ENCODE measurements at regions not wholly inside any gene's neighbourhood (a gene's known extent, or its start where the extent isn't known, plus 50 kb on each side); places are given as distances from the start of the nearest gene placed in this dataset.

DNA sequence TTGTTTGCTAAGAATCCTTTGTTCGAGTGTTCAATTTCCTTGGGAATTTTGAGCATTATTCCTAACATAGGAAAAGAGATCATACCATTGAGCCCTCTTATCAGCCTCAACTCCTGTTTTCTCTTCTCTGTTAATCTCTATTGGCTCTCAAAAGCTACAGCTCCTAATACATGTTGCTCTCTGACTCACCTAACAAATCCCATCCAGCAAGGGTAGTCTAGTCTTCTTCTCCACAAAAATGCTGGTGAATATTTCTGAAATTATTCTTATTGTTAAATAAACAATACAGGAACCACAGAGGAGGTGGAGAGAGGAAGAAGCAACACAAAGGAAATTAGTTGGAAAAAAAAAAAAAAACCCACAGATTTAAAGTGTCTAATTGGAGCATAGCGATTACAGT lies 325.8 kb upstream of the NAALADL2 start:
- Histone ChIP-seq H4K20me1 (ENCODE audit: control insufficient read depth, extremely low read depth, insufficient read depth, low read length) (no peaks in the 10 kb centered on the region), H3K27me3 (ENCODE audit: control insufficient read depth, insufficient read depth, low read length) (no peaks in the 10 kb centered on the region), H3K79me2 (ENCODE audit: control insufficient read depth, insufficient read depth, low read length) (no peaks in the 10 kb centered on the region), H3K9me3 (ENCODE audit: control insufficient read depth, insufficient read depth, low read depth, low read length) (no peaks in the 10 kb centered on the region), H3K4me1 (ENCODE audit: control insufficient read depth, extremely low read depth, insufficient read depth, low read length) (no peaks in the 10 kb centered on the region), H3K4me3 (replicated peaks in 1 of 4; ENCODE audit: control extremely low read depth in 1 of 4, insufficient read depth in 1 of 4, low read depth in 3 of 4, low read length in 4 of 4) (no peak overlapping the region), H2AFZ (ENCODE audit: low read length) (no peak overlapping the region), H3K9ac (ENCODE audit: insufficient read depth, low read length) (no peak overlapping the region), H3K4me2 (ENCODE audit: extremely low read depth, insufficient read depth, low read length) (no peak overlapping the region), H3K27ac (ENCODE audit: insufficient read depth, low read length) (no peak overlapping the region), H3K36me3 (ENCODE audit: control insufficient read depth, insufficient read depth, low read length) (no peaks in the 10 kb centered on the region)
- TF ChIP-seq CTCF (conservative IDR thresholded peaks at IDR 0.05 in 1 of 2, IDR thresholded peaks at IDR 0.05 in 1 of 2; ENCODE audit: low read depth in 1 of 2, low read length in 2 of 2): no peak
- TF ChIP-seq EZH2 (IDR thresholded peaks at IDR 0.05; ENCODE audit: low read length, missing control alignments): no peak
- peak; percentile 5 to 95 for DNase-seq (ENCODE audit: low read depth in 2 of 2)

DNA sequence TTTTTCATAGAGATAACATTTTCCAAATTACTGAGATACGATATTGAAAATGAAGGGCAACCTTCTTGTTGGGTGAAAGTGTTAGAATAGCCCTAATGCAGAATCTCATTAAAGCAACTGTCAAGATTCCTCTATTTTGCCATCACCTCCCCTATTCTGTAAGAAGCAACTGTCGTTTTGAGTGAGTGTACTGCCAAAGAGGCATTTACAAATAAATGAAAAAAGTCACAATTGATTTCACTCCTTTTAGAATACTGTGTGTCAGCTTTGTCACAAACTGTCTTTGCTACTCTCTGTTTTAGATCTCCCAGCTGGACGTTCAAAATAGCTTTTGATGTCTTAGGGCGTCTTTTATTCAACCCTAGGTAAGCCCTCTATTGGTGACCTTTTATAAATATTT lies 322.8 kb upstream of the NAALADL2 start:
- no peaks in the 10 kb centered on the region for H3K79me2 ChIP-seq (ENCODE audit: control insufficient read depth, insufficient read depth, low read length)
- no peak overlapping the region for H3K9ac ChIP-seq (ENCODE audit: insufficient read depth, low read length)
- H3K4me1 ChIP-seq (ENCODE audit: control insufficient read depth, extremely low read depth, insufficient read depth, low read length): no peaks in the 10 kb centered on the region
- no peaks in the 10 kb centered on the region for H3K9me3 ChIP-seq (ENCODE audit: control insufficient read depth, insufficient read depth, low read depth, low read length)
- no peak overlapping the region for H3K27ac ChIP-seq (ENCODE audit: insufficient read depth, low read length)
- no peaks in the 10 kb centered on the region for H4K20me1 ChIP-seq (ENCODE audit: control insufficient read depth, extremely low read depth, insufficient read depth, low read length)
- no peak overlapping the region for H2AFZ ChIP-seq (ENCODE audit: low read length)
- H3K4me2 ChIP-seq (ENCODE audit: extremely low read depth, insufficient read depth, low read length): no peak overlapping the region
- DNase-seq (ENCODE audit: low read depth in 2 of 2): no peak
- no peaks in the 10 kb centered on the region for H3K27me3 ChIP-seq (ENCODE audit: control insufficient read depth, insufficient read depth, low read length)
- H3K4me3 ChIP-seq (replicated peaks in 1 of 4; ENCODE audit: control extremely low read depth in 1 of 4, insufficient read depth in 1 of 4, low read depth in 3 of 4, low read length in 4 of 4): no peak overlapping the region
- no peak for TF ChIP-seq CTCF (conservative IDR thresholded peaks at IDR 0.05 in 1 of 2, IDR thresholded peaks at IDR 0.05 in 1 of 2; ENCODE audit: low read depth in 1 of 2, low read length in 2 of 2)
- no peak for TF ChIP-seq EZH2 (IDR thresholded peaks at IDR 0.05; ENCODE audit: low read length, missing control alignments)
- H3K36me3 ChIP-seq (ENCODE audit: control insufficient read depth, insufficient read depth, low read length): no peaks in the 10 kb centered on the region

DNA sequence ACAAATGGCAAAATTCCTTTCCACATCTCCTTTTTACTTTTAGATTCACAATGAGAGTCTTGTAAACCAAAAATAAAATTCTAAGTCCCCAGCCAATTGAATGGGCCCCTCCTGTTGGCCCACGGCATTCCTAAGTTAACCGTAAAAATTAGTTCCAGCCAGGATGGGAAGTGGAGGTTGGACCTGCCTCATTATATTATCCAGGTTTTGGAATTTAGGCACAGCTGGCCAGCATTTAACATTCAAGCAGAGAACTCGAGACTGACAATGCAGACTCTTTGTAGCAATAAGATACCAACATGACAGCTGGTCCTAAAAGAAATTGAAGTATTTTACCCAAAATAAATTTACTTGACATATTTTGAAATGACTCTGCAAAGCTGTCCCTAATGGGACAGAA lies 321.0 kb upstream of the NAALADL2 start:
- no peak for TF ChIP-seq EZH2 (IDR thresholded peaks at IDR 0.05; ENCODE audit: low read length, missing control alignments)
- no peak for TF ChIP-seq CTCF (conservative IDR thresholded peaks at IDR 0.05 in 1 of 2, IDR thresholded peaks at IDR 0.05 in 1 of 2; ENCODE audit: low read depth in 1 of 2, low read length in 2 of 2)
- H3K4me3 ChIP-seq (replicated peaks in 1 of 4; ENCODE audit: control extremely low read depth in 1 of 4, insufficient read depth in 1 of 4, low read depth in 3 of 4, low read length in 4 of 4): no peak overlapping the region
- H3K79me2 ChIP-seq (ENCODE audit: control insufficient read depth, insufficient read depth, low read length): no peaks in the 10 kb centered on the region
- no peak overlapping the region for H3K9ac ChIP-seq (ENCODE audit: insufficient read depth, low read length)
- no peaks in the 10 kb centered on the region for H3K4me1 ChIP-seq (ENCODE audit: control insufficient read depth, extremely low read depth, insufficient read depth, low read length)
- DNase-seq (ENCODE audit: low read depth in 2 of 2): peak in 1 of 2 donors; percentile 19
- H3K27ac ChIP-seq (ENCODE audit: insufficient read depth, low read length): no peak overlapping the region
- no peaks in the 10 kb centered on the region for H4K20me1 ChIP-seq (ENCODE audit: control insufficient read depth, extremely low read depth, insufficient read depth, low read length)
- no peaks in the 10 kb centered on the region for H3K9me3 ChIP-seq (ENCODE audit: control insufficient read depth, insufficient read depth, low read depth, low read length)
- no peaks in the 10 kb centered on the region for H3K27me3 ChIP-seq (ENCODE audit: control insufficient read depth, insufficient read depth, low read length)
- no peaks in the 10 kb centered on the region for H3K36me3 ChIP-seq (ENCODE audit: control insufficient read depth, insufficient read depth, low read length)
- H3K4me2 ChIP-seq (ENCODE audit: extremely low read depth, insufficient read depth, low read length): no peak overlapping the region
- no peak overlapping the region for H2AFZ ChIP-seq (ENCODE audit: low read length)

Data from fibroblast of lung (primary cell).